ENCODE measurements at regions not wholly inside any gene's neighbourhood (a gene's known extent, or its start where the extent isn't known, plus 50 kb on each side); places are given as distances from the start of the nearest gene placed in this dataset.
A peak's percentile ranks its signal among the peaks of the same experiment; 100 is the strongest.
"Not testable (repeated sequence)": the region's sequence is repeated elsewhere in the genome, so short reads cannot be mapped to it uniquely, and the experiment has no call there.

DNA sequence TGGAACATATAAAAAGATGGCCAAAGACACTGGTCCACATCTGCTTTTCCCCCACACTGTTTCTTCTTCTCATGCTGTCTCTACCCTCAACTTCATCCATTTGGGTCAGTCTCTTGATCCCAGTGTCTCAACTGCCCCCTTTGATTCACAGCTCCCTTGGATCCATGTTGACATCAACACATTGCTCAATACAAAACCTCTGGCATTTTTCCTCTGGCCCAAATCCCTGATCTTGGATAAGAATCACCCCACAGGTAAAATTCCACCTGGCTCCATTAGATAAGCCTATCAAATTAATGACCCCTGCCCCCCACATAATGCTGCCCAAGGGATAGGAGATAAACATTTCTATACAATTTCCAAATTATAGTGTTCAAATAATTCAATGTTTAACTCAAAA is 229.8 kb downstream of the TLE1 start:
- in situ Hi-C loops (cut with MboI; ENCODE audit: low pct_unique_long_range_greater_than_20kb, low sequenced_read_pairs) = no loop called here

DNA sequence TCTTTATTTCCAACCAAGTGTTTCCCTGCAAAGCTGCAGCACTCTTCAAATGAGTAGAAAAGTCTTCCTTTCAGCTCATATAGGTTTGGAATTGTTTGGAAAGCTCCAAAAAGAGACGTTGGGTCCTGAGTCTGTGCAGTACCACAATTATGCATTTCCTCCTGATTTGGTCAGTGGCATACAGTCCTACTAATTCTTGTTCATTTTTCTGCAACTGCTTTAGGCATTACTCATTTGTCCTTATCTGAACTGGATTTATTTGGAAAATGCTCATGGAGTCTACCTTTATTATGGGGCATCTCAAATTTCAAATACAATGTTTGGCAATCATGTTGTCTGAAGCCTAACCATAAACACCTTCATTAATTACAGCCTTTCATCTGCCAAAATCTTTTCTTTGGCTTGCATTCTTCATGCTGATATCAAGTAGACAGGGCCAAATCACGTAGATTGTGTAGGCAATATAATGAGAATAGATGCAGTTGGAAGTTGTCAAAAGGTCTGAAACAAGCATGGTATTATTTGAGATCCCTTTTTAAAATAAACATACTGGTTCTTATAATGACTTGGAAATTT is 232.8 kb downstream of the TLE1 start:
- in situ Hi-C loops (cut with MboI; ENCODE audit: low pct_unique_long_range_greater_than_20kb, low sequenced_read_pairs) = no loop called here

More for the DNA sequence above, 229.8 kb downstream of the TLE1 start:
- DNase-seq = no peak

DNA sequence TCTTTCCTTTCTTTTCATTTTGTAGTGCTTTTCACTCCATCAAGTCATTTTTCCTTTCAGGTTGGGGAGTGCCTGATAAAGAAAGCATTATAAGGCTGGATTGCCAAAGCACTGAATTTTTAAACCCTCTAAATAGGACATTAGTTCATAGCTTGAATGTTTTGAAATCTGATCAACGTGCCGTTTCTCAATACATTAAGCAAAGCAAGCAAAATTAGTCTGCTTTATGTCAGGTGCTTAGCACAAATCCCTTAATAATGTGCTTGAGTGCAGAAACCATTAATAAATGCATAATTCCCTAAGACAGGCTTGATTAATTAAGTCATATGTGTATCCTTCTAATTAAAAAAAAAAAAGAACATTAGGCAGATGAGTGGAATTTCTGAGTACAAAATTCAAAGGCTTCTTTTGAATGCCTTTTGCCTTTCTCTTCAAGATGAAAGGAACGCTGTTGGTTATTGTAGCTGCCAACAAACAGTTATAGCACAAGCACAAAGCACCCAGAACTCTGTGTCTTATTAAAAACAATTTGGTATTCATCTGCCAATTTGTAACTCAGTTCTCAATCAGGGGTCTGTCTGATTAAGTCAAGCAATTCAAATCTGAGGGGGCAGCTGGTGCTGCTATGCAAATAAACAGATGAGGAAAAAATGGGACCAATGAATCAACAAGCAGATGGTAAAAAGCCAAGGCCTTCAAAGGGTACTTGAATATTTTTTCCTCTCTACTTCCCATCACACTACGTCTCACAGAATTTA is 233.7 kb downstream of the TLE1 start:
- DNase-seq = no peak

More for the DNA sequence above, 232.8 kb downstream of the TLE1 start:
- DNase-seq = no peak

DNA sequence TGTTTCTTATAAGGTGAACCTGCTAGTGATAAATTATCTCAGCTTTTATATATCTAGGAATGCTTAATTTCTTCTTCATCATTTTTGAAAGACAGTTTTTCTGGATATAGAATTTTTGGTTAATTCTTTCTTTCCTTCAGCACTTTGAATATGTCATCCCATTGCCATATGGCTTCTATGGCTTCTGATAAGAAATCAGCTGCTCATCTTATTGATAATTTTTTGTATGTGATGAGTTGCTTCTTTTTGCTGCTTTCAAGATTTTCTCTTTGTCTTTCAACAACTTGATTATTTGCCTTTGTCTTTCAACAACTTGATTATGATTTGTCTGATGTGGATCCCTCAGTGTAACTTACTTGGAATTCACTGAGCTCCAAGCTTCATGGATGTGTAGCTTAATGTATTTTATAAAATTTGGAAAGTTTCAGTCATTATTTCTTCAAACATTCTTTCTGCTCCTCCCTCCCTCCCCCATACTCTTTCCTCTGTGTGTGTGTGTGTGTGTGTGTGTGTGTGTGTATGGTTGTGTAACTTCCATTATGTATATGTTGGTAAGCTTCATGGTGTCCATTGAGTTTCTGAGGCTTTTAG is 243.9 kb downstream of the TLE1 start:
- in situ Hi-C loops (cut with MboI; ENCODE audit: low pct_unique_long_range_greater_than_20kb, low sequenced_read_pairs) = no loop called here

More for the DNA sequence above, 233.7 kb downstream of the TLE1 start:
- in situ Hi-C loops (cut with MboI; ENCODE audit: low pct_unique_long_range_greater_than_20kb, low sequenced_read_pairs) = no loop called here

DNA sequence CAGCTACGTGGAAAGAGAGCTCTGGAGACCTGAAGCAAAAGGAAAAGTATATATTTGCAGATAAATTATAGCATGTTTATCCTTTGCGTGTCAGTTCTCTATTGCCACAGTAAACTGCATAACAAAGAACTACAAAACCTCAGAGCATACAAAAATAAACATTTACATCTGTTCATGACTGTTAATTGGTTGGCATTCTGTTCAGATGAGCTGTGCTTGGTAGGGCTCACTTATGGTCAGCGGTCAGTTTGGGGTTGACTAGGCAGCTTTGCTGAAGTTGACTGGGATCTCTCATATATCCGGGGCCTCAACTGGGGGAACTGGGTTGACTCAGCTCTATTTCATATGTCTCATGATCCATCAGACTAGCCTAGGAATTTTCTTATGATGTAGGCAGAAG is 257.7 kb downstream of the TLE1 start:
- DNase-seq = no peak
- in situ Hi-C loops (cut with MboI; ENCODE audit: low pct_unique_long_range_greater_than_20kb, low sequenced_read_pairs) = no loop called here

More for the DNA sequence above, 243.9 kb downstream of the TLE1 start:
- no peak for DNase-seq

DNA sequence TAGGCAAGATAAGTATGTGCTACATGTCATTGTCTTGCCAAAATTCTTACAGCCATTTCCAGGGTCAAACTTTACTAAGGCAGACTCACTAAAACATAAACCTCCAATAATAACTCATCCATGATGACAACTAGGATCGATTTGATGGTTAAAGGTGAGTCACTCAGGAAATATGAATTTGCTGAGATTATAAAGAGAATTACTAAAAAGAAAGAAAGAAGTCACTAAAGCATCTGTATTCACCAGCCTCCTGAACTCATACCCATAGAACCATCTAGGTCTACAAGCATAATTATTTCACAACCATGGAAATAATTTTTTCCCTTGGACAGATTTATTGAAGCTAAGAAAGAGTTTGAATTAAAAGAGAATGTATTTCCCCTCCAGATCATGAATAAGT is 258.6 kb downstream of the TLE1 start:
- DNase-seq = no peak
- in situ Hi-C loops (cut with MboI; ENCODE audit: low pct_unique_long_range_greater_than_20kb, low sequenced_read_pairs) = no loop called here

DNA sequence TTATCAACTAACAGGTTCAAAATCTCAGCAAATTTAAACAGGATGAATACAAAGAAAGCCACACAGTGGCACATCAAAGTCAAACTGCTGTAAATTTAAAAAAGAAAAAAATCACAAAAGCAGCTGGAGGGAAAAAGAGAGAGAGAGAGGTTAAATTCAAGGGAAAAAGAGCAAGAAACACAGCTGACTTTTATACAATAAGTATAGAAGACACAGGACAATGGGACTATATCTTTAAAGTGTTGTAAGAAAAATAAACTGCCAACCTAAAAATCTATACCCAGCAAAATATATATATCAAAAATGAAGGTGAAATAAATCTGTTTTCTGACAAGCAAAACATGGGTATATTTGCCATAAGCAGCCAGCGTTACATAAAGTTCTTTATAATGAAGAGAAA is 261.5 kb downstream of the TLE1 start:
- no peak for DNase-seq
- in situ Hi-C loops (cut with MboI; ENCODE audit: low pct_unique_long_range_greater_than_20kb, low sequenced_read_pairs) = no loop called here

DNA sequence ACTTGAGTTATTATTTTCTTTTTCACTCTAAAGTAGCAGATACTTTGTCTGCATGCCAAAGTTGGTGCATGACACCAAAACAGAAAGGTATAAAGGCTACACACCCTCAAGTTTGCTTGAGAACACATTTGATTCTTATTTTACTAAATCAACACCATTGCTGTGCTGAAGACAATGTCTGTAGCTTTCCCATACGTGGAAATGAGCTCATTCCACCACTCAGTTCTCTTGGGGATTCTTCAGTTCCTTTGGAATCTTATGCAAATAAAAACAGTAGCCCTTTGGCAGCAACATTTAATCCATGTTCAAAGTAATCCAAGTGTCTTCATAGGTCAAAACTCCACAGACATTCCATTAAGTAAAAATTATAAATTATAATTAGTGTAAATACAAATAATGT is 264.9 kb downstream of the TLE1 start:
- DNase-seq = no peak
- in situ Hi-C loops (cut with MboI; ENCODE audit: low pct_unique_long_range_greater_than_20kb, low sequenced_read_pairs) = no loop called here

DNA sequence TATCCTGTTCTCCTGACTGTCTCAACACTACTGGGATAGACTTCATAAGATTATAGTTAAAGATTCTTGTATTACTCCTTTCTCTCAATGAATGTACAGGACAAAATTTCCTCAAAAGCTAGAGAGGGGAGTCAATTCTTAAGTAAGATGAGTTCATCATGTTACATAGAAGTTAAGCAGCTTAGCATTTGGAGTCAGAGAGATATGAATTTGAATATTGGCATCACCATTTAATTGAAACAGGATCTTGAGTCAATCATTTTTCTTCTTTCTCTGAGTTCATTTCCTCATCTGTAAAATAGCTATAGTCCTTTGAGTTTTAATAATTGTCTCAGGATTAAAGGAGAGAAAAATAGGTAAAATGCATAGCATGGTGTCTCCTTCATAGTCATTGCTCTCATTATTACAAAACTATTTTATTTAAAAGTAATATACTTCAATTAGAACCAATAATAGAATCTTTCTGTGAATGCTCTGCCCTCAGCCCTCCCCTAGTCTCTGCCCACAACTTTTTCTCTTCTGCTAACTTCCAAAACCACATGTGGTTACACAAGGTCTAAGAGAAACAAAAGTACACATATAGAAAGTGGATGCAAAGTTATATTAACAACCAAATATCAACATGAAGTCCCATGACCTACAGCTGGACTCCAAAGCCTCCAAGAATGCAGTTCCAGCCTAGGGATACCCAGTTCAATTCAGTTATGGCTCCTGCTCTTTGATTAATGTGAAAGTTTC is 265.6 kb downstream of the TLE1 start:
- in situ Hi-C loops (cut with MboI; ENCODE audit: low pct_unique_long_range_greater_than_20kb, low sequenced_read_pairs) = no loop called here
- DNase-seq = no peak

DNA sequence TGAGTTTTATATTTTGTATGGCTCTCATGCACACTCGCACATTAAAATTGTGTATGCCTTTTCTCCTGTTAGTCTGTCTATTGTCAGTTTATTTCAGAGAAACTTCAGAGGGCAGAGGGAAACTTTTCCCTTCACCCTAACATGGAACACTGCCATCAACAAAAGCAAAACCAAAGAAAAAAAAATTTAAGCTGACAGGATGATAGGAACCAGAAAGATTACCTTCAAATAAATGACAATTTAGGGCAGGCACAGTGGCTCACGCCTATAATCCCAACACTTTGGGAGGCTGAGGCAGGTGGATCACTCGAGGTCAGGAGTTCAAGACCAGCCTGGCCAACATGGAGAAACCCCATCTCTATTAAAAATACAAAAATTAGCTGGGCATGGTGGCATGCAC is 268.3 kb downstream of the TLE1 start:
- in situ Hi-C loops (cut with MboI; ENCODE audit: low pct_unique_long_range_greater_than_20kb, low sequenced_read_pairs); DNase-seq: not testable (repeated sequence)

DNA sequence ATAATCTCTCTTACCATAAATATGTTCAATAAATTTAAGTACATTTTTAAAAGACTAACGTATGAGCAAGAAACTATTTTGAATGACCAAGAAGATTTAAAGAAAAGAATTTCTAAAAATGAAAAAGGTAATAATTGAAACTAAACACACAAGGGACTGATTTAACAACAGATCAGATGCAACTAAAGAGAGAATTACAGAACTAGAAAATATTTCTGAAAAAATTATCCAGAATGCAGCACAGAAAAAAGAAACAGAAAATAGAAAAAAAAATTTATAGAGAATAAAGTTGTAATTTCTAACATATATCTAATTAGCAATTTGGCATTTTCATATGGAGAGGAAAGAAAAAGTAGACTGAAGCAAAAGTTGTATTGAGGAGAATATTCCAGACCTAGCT is 269.3 kb downstream of the TLE1 start:
- in situ Hi-C loops (cut with MboI; ENCODE audit: low pct_unique_long_range_greater_than_20kb, low sequenced_read_pairs) = no loop called here
- DNase-seq = no peak

DNA sequence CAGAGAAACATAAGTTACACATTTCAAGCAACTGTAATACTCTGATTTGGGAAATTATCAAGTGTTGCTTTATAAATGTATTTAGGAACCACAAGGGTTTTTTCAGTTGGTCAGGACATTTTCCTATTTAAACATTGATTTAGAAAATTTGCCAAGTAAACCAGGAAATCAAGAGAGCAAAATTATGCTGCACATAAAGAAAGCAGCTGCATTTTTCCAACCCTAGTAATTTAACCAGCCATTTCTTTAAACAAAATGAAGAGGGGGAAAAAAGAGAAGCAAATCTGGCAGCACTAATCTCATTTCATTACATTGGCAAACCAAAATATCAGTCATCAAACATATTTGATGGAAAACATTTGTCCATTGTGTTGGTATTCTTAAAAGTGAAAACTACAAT is 271.4 kb downstream of the TLE1 start:
- no peak for DNase-seq
- in situ Hi-C loops (cut with MboI; ENCODE audit: low pct_unique_long_range_greater_than_20kb, low sequenced_read_pairs) = no loop called here

DNA sequence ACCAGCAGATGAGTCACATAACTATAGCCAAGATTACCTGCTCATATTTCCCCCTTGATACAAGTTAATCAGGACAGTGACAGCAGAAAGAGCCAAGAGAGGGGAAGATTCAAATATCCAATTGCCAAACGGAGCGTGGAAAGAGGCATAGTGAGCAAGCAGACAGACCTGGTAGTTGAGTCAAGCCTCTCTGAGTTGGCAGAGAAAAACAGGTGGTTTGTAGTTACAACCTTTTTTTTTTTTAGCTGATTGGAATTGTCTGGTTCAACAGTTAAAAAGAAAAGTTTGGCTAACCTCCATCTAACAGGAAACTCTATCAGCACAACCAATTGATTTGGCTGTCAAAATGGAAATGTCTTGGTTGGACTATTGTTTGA is 272.1 kb downstream of the TLE1 start:
- in situ Hi-C loops (cut with MboI; ENCODE audit: low pct_unique_long_range_greater_than_20kb, low sequenced_read_pairs) = no loop called here
- no peak for DNase-seq

DNA sequence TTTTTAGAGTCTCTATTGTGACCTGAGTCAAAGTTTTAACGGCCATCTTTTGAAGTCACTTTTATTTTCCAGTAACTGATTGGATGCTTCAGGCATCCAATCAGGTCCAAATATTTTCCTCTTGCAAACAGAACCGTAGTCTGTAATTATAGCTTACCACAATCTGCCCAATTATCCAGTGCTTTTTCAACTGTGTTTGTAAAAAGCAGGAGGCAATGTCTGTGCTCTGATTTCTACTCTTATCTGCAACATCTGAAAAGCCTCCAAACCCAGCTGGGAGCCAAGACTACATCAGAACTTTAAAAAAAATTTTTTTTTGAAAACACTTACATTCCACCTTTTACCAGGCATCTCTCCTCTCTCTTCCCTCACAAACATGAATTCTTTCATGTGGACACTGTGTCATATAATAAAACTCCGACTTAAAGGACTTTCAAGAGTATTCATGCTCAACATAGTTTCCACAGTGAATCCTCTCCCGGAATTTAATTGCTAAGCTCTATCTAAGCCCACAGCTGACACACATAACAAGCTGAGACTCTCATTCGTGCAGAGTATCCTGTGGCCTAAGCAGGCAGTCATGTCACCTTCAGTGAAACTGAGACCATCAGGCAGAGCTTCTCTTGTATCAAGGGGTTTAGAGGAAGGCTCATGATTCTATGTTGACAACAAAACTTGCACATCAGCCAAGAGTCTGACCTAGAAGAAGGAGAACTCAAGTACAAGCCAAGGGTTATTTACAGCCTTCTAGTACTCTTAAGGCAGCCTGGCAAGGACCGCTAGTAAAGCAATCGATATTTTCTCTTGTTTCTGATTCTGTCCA is 272.7 kb downstream of the TLE1 start:
- DNase-seq = no peak
- in situ Hi-C loops (cut with MboI; ENCODE audit: low pct_unique_long_range_greater_than_20kb, low sequenced_read_pairs) = no loop called here

DNA sequence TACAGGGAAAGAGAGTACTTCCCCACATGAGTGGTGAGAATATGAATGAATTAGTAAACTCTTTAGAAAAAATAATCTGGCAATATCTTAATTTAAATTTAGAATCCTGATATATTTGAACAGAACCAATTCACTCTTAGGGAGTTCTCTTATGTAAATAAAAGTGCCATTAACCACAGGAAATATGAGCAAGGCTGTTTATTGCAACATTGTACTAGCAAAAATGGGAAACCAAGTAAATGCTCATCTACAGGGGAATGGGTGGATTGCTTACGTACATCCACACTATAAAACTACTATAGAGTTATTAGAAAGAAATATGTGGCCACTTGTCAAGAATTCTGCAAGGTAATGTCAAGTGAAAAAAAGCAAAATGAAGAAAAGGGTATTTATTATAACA is 274.5 kb downstream of the TLE1 start:
- no peak for DNase-seq
- in situ Hi-C loops (cut with MboI; ENCODE audit: low pct_unique_long_range_greater_than_20kb, low sequenced_read_pairs) = no loop called here

DNA sequence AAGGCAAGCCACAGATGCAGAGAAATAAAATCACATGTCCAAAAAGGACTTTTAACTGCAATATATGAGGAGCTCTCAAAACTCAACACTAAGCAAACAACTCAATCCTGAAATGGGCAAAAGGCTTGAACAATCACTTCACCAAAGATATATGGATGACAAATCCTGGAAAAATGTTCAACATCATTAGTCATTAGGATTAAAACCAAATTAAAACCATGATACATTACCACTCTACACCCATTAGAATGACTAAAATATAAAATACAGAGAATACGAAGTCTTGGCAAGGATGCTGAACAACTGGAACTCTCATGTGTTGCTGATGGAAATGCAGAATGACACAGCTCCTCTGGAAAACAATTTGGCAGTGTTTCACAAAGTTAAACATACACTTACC is 277.4 kb downstream of the TLE1 start:
- in situ Hi-C loops (cut with MboI; ENCODE audit: low pct_unique_long_range_greater_than_20kb, low sequenced_read_pairs) = no loop called here
- no peak for DNase-seq

DNA sequence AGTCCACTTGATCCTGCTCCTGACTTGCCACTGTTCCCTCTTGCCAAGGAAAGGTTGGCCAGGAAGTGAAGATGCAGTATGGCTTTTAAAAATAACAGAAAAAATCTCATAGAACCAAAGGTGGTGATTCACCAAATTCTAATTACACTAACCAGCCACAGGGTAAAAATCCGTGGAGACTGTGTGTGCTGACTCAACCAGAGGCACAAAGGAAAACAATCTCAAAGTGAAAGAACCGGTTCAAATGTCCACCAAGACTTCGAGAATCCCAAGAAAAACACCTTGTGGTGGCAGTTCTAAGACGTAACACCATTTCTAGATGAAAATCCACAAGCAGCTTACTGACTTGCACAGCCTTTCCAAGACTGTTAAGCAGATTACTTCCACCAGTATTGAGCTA is 279.1 kb downstream of the TLE1 start:
- DNase-seq = no peak
- in situ Hi-C loops (cut with MboI; ENCODE audit: low pct_unique_long_range_greater_than_20kb, low sequenced_read_pairs) = no loop called here

DNA sequence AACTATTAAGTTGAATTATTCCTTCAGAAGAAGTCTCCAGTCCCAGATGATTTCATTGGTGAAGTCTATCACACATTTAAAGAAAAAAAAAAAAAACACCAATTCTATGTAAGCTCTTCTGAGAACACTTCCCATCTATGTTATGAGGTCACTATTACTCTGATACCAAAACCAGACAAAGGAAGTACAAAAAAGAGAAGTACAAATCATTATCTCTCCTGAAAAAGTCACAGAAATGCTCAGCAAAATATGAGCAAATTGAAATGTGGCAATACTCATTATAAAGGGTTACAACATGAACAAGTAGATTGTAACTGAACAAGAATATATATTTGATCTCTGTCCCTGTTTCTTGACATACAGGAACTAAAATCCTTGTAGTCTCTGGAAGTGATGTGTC is 280.4 kb downstream of the TLE1 start:
- DNase-seq = peak; percentile 0
- in situ Hi-C loops (cut with MboI; ENCODE audit: low pct_unique_long_range_greater_than_20kb, low sequenced_read_pairs) = no loop called here

DNA sequence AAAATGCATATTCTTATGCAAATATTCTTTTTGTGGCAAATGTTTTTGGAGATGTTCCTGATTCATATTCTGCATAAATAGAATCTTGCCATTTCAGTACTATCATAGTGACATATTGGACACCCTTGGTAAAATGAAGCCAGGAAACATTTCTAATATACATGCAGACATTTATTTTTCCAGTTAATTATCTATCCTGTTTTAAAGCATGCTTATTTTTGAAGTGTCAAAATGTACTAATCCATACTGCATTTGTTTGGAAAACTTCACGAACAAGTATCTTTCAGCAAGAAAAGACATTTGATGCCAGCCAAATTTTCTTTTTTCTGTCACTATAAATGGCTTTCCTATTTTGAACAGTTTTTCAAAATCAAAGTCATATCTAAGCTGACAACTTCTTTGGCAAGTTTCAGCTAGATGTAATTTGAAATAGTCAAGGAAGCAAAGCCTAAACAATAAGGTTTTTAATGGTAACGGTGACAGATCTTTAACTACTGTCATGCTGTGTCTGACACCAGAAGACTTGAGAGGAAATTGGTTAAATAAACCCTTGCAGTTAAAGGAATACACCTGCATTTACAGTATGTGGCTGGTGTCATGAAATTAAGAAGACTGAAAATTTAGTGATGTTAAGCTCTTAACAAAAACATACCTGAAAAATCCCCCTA is 284.3 kb downstream of the TLE1 start:
- in situ Hi-C loops (cut with MboI; ENCODE audit: low pct_unique_long_range_greater_than_20kb, low sequenced_read_pairs) = no loop called here
- DNase-seq = no peak
